Psoas muscle (tissue), 7 donors: ENCODE measurements at regions not wholly inside any gene's neighbourhood (a gene's known extent, or its start where the extent isn't known, plus 50 kb on each side); places are given as distances from the start of the nearest gene placed in this dataset.

Experiments used
- ATAC-seq, 4 donors: fragments of 200-7000 bp; cut with Tn5 transposase; one replicate each; pipeline ENCODE4 v1.9.1; 2020; ENCODE audit warnings: moderate library complexity in 3 of 4, mild to moderate bottlenecking in 2 of 4
- DNase-seq, 2 donors: peaks; one replicate each; pipeline ENCODE4 v3.0.0-alpha.2; 2020
- H3K27ac ChIP-seq: fragments of 200-600 bp; one replicate; pipeline ENCODE4 v1.8.0; 2022
- H3K27me3 ChIP-seq, 3 donors: fragments of 200-600 bp in 1 of 3; one replicate each; pipeline versions ENCODE4 v1.6.1 to v1.8.0; 2013 to 2022; ENCODE audit warnings: low read length in 2 of 3, mild to moderate bottlenecking in 2 of 3, moderate library complexity in 1 of 3; ENCODE audit not compliant: insufficient read depth in 3 of 3
- H3K36me3 ChIP-seq, 2 donors: fragments of 200-600 bp in 1 of 2; one replicate each; pipeline versions ENCODE4 v1.6.1 to v1.8.0; 2013 to 2022; ENCODE audit warnings: low read depth in 1 of 2, mild to moderate bottlenecking in 1 of 2, moderate library complexity in 1 of 2; ENCODE audit not compliant: insufficient read depth in 1 of 2
- H3K4me1 ChIP-seq: fragments of 200-600 bp; one replicate; pipeline ENCODE4 v1.8.0; 2022
- H3K4me3 ChIP-seq: fragments of 200-600 bp; one replicate; pipeline ENCODE4 v1.8.0; 2022; ENCODE audit warnings: mild to moderate bottlenecking
- H3K9me3 ChIP-seq: fragments of 200-600 bp; one replicate; pipeline ENCODE4 v1.8.0; 2022
- CTCF ChIP-seq: fragments of 200-600 bp; IDR thresholded peaks from one replicate; pipeline ENCODE4 v1.8.0; 2022; ENCODE audit warnings: antibody characterized with exemption
- WGBS, 3 donors: extraction: QIAGEN DNeasy Blood & Tissue Kit; methylation state at CpG; one replicate each; pipeline versions ENCODE4 v1.1.6 to v1.1.7; 2013; 5-methylcytosine and 5-hydroxymethylcytosine counted together
- intact Hi-C, 2 donors: fragments of 100-400 bp; cut with DNase I; formaldehyde crosslinking; loops; one replicate each; pipeline versions ENCODE4 v1.11.0 to v1.14.2; 2022
- donor health status: healthy with polysubstance abuse.
- donor health status: DM: no; HTN: no; CAD: no; lungs with moderate emphysema.
- donor health status: Bipolar disorder and iron deficiency.
- donor health status: healthy.
- donor health status: DM: yes; HTN: yes; CAD: no.
- donor health status: DM: no; HTN: no; CAD: no.
- donor health status: DM: yes; HTN: yes; CAD: no.

GRCh38 chr14:87430810-87431209 lies 562.2 kb downstream of the GALC start:
- no peak for ATAC-seq
- Histone ChIP-seq H3K9me3 (no peaks in the 10 kb centered on the region), H3K4me1 (no peaks in the 10 kb centered on the region), H3K36me3 (no peaks in the 10 kb centered on the region), H3K4me3 (no peak overlapping the region), H3K27me3 (no peaks in the 10 kb centered on the region), H3K27ac (no peak overlapping the region)
- TF ChIP-seq CTCF: no peak
- DNase-seq: no peak
- intact Hi-C loops: no loop called here

- intact Hi-C loops: no loop called here
- 71 to 85% (median 76%) methylated on average over 7 of the region's 7 CpGs for WGBS, 3 donors
- no peak for ATAC-seq
Observed at GRCh38 chr14:87430214-87430613, 562.8 kb downstream of the GALC start.

GRCh38 chr14:87419925-87420324 lies 573.1 kb downstream of the GALC start:
- intact Hi-C loops: no loop called here
- Histone ChIP-seq H3K27ac (no peak overlapping the region), H3K27me3 (no peaks in the 10 kb centered on the region), H3K9me3 (no peaks in the 10 kb centered on the region), H3K4me3 (no peak overlapping the region), H3K36me3 (no peaks in the 10 kb centered on the region), H3K4me1 (no peaks in the 10 kb centered on the region)
- no peak for TF ChIP-seq CTCF
- WGBS, 3 donors: 93 to 100% (median 96%) methylated on average over 2 of the region's 2 CpGs
- DNase-seq: no peak
- no peak for ATAC-seq

More at GRCh38 chr14:87430214-87430613, 562.8 kb downstream of the GALC start:
- Histone ChIP-seq H3K27me3 (no peaks in the 10 kb centered on the region), H3K36me3 (no peaks in the 10 kb centered on the region), H3K4me1 (no peaks in the 10 kb centered on the region), H3K9me3 (no peaks in the 10 kb centered on the region), H3K27ac (no peak overlapping the region), H3K4me3 (no peak overlapping the region)
- no peak for DNase-seq
- no peak for TF ChIP-seq CTCF

- no peaks in the 10 kb centered on the region for H3K27me3 ChIP-seq
- no peak overlapping the region for H3K27ac ChIP-seq
- no peak for TF ChIP-seq CTCF
- no peaks in the 10 kb centered on the region for H3K4me1 ChIP-seq
- WGBS, 3 donors: 45 to 52% (median 45%) methylated on average over 3 of the region's 3 CpGs
- ATAC-seq: no peak
- no peaks in the 10 kb centered on the region for H3K9me3 ChIP-seq
- no peak overlapping the region for H3K4me3 ChIP-seq
- no peak for DNase-seq
- H3K36me3 ChIP-seq: no peaks in the 10 kb centered on the region
- intact Hi-C loops: no loop called here
Observed at GRCh38 chr14:87411370-87411769, 581.6 kb downstream of the GALC start.

GRCh38 chr14:87409393-87409792 lies 583.6 kb downstream of the GALC start:
- Histone ChIP-seq H3K36me3 (no peaks in the 10 kb centered on the region), H3K27ac (no peak overlapping the region), H3K9me3 (no peaks in the 10 kb centered on the region), H3K4me3 (no peak overlapping the region), H3K4me1 (no peaks in the 10 kb centered on the region), H3K27me3 (no peaks in the 10 kb centered on the region)
- ATAC-seq (no peak), DNase-seq (no peak)
- no peak for TF ChIP-seq CTCF
- intact Hi-C loops: no loop called here
